Caco-2 (cell line): ENCODE measurements at regions not wholly inside any gene's neighbourhood (a gene's known extent, or its start where the extent isn't known, plus 50 kb on each side); places are given as distances from the start of the nearest gene placed in this dataset.

Experiments
- BruUV-seq: library from RNA; stranded (reverse); fragments of 400-500 nt; replicated peaks from 2 replicates; lab custom pipeline; 2021; lab: Mats Ljungman, UMichigan
- CTCF ChIA-PET: fragments of 300-600 bp; sonication (Branson Sonifier 250); formaldehyde crosslinking; loops from one replicate; lab custom pipeline; 2022; ENCODE audit warnings: antibody characterized with exemption; lab: Charles Lee
- POLR2A ChIA-PET: fragments of 300-600 bp; sonication (Branson Sonifier 250); formaldehyde crosslinking; loops from one replicate; lab custom pipeline; 2022; ENCODE audit warnings: antibody characterized with exemption; lab: Charles Lee
- DNase-seq, 2 experiments: peaks; one replicate each; pipeline versions ENCODE4 v3.0.0 to v3.0.0-alpha.2; 2020 to 2022
- H3K27me3 ChIP-seq: replicated peaks from 2 replicates; pipeline ENCODE4 v1.6.0; 2011; ENCODE audit warnings: low read length; ENCODE audit not compliant: control insufficient read depth, insufficient read depth
- H3K36me3 ChIP-seq: 2 replicates; pipeline ENCODE4 v1.5.1; 2011; ENCODE audit warnings: low read length; ENCODE audit not compliant: control insufficient read depth, insufficient read depth
- H3K4me1 ChIP-seq: fragments of 250-450 bp; sonication (Bioruptor Pico); 2 replicates; pipeline ENCODE4 v1.5.1; 2020; ENCODE audit warnings: mild to moderate bottlenecking
- H3K4me3 ChIP-seq: 2 replicates; pipeline ENCODE4 v1.5.1; 2011; ENCODE audit warnings: low read depth, mild to moderate bottlenecking, control low read depth, low read length
- H3K9me3 ChIP-seq: fragments of 250-450 bp; sonication (Bioruptor Pico); 2 replicates; pipeline ENCODE4 v1.5.1; 2020; ENCODE audit warnings: mild to moderate bottlenecking, moderate library complexity
- H3K27ac Mint-ChIP-seq: one replicate; pipeline ENCODE4 v1.8.0; 2022; ENCODE audit warnings: mixed read lengths; ENCODE audit not compliant: unreplicated experiment
- H3K27me3 Mint-ChIP-seq: one replicate; pipeline ENCODE4 v1.8.0; 2022; ENCODE audit warnings: mixed read lengths; ENCODE audit not compliant: insufficient read depth, unreplicated experiment
- H3K36me3 Mint-ChIP-seq: one replicate; pipeline ENCODE4 v1.8.0; 2022; ENCODE audit warnings: mild to moderate bottlenecking, mixed read lengths; ENCODE audit not compliant: insufficient read depth, unreplicated experiment
- H3K4me1 Mint-ChIP-seq: one replicate; pipeline ENCODE4 v1.8.0; 2022; ENCODE audit warnings: low read depth, mixed read lengths; ENCODE audit not compliant: unreplicated experiment
- H3K4me3 Mint-ChIP-seq: one replicate; pipeline ENCODE4 v1.8.0; 2022; ENCODE audit warnings: mild to moderate bottlenecking, moderate library complexity, mixed read lengths; ENCODE audit not compliant: unreplicated experiment
- H3K9me3 Mint-ChIP-seq: one replicate; pipeline ENCODE4 v1.8.0; 2022; ENCODE audit warnings: mixed read lengths; ENCODE audit not compliant: unreplicated experiment
- CTCF ChIP-seq, 2 experiments: fragments of 200-600 bp in 1 of 2; IDR thresholded peaks; 1 replicate in 1 of 2; 2 replicates in 1 of 2; pipeline versions ENCODE4 v1.5.1 to v1.8.0; 2011 to 2022; ENCODE audit warnings: antibody characterized with exemption in 1 of 2, control low read depth in 1 of 2, inconsistent platforms in 1 of 2, low read depth in 1 of 2, low read length in 1 of 2, mild to moderate bottlenecking in 1 of 2, moderate library complexity in 1 of 2; ENCODE audit not compliant: insufficient read depth in 1 of 2, severe bottlenecking in 1 of 2, unreplicated experiment in 1 of 2
- intact Hi-C: fragments of 100-400 bp; cut with micrococcal nuclease; formaldehyde crosslinking; loops from one replicate; pipeline ENCODE4 v1.10.0; 2022; ENCODE audit not compliant: unreplicated experiment

GRCh38 chr1:114295321-114295720 is 141.7 kb upstream of the SYT6 start:
- no peak for DNase-seq
- H3K4me1 Mint-ChIP-seq = no peaks in the 10 kb centered on the region
- Histone ChIP-seq H3K4me1 (no peaks in the 10 kb centered on the region), H3K27me3 (no peaks in the 10 kb centered on the region), H3K9me3 (no peaks in the 10 kb centered on the region), H3K4me3 (no peak overlapping the region), H3K36me3 (no peaks in the 10 kb centered on the region)
- no peaks in the 10 kb centered on the region for H3K36me3 Mint-ChIP-seq
- H3K27me3 Mint-ChIP-seq = peaks cover 14% of the 10 kb centered on the region
- no peak for TF ChIP-seq CTCF (IDR thresholded peaks at IDR 0.05; ENCODE audit: insufficient read depth in 1 of 2, low read depth in 1 of 2, low read length in 1 of 2, severe bottlenecking in 1 of 2, unreplicated experiment in 1 of 2)
- H3K9me3 Mint-ChIP-seq = no peaks in the 10 kb centered on the region
- POLR2A ChIA-PET = no interaction called here
- intact Hi-C loops = no loop called here
- CTCF ChIA-PET = no interaction called here
- H3K4me3 Mint-ChIP-seq = no peak overlapping the region
- H3K27ac Mint-ChIP-seq = no peak overlapping the region
- BruUV-seq = no TSS peak

- Mint-ChIP-seq H3K27me3 (peaks cover 5% of the 10 kb centered on the region), H3K9me3 (no peaks in the 10 kb centered on the region), H3K27ac (no peak overlapping the region), H3K4me3 (no peak overlapping the region), H3K36me3 (no peaks in the 10 kb centered on the region), H3K4me1 (no peaks in the 10 kb centered on the region)
- CTCF ChIA-PET = no interaction called here
- no peaks in the 10 kb centered on the region for H3K36me3 ChIP-seq
- H3K4me3 ChIP-seq = no peak overlapping the region
- no peaks in the 10 kb centered on the region for H3K27me3 ChIP-seq
- TF ChIP-seq CTCF (IDR thresholded peaks at IDR 0.05; ENCODE audit: insufficient read depth in 1 of 2, low read depth in 1 of 2, low read length in 1 of 2, severe bottlenecking in 1 of 2, unreplicated experiment in 1 of 2) = no peak
- no TSS peak for BruUV-seq
- no peaks in the 10 kb centered on the region for H3K4me1 ChIP-seq
- no peak for DNase-seq
- POLR2A ChIA-PET = no interaction called here
- intact Hi-C loops = no loop called here
- no peaks in the 10 kb centered on the region for H3K9me3 ChIP-seq
Observed at GRCh38 chr1:114292835-114293234, 139.2 kb upstream of the SYT6 start.

- CTCF ChIA-PET = no interaction called here
- Mint-ChIP-seq H3K4me1 (no peaks in the 10 kb centered on the region), H3K36me3 (no peaks in the 10 kb centered on the region), H3K9me3 (no peaks in the 10 kb centered on the region), H3K27me3 (peaks cover 5% of the 10 kb centered on the region), H3K4me3 (no peak overlapping the region), H3K27ac (no peak overlapping the region)
- POLR2A ChIA-PET = no interaction called here
- Histone ChIP-seq H3K9me3 (no peaks in the 10 kb centered on the region), H3K4me3 (no peak overlapping the region), H3K36me3 (no peaks in the 10 kb centered on the region), H3K4me1 (no peaks in the 10 kb centered on the region), H3K27me3 (no peaks in the 10 kb centered on the region)
- intact Hi-C loops = no loop called here
- TF ChIP-seq CTCF (IDR thresholded peaks at IDR 0.05; ENCODE audit: insufficient read depth in 1 of 2, low read depth in 1 of 2, low read length in 1 of 2, severe bottlenecking in 1 of 2, unreplicated experiment in 1 of 2) = no peak
- no TSS peak for BruUV-seq
- no peak for DNase-seq
Observed at GRCh38 chr1:114292194-114292593, 138.5 kb upstream of the SYT6 start.
